Liver (tissue), 7 donors: ENCODE measurements at regions not wholly inside any gene's neighbourhood (a gene's known extent, or its start where the extent isn't known, plus 50 kb on each side); places are given as distances from the start of the nearest gene placed in this dataset.

Experiments
- DNase-seq: peaks from one replicate; pipeline ENCODE4 v3.0.0-alpha.2; 2017; ENCODE audit warnings: low spot score
- H3K27ac ChIP-seq, 2 donors: one replicate each; pipeline ENCODE4 v1.7.0; 2013; ENCODE audit warnings: inconsistent platforms in 2 of 2, low read length in 2 of 2, control low read depth in 1 of 2, low read depth in 1 of 2, mild to moderate bottlenecking in 1 of 2
- H3K27me3 ChIP-seq, 4 donors: one replicate each; pipeline versions ENCODE4 v1.6.1 to v1.7.0; 2013; ENCODE audit warnings: low read length in 3 of 4, inconsistent platforms in 1 of 4, mild to moderate bottlenecking in 1 of 4, moderate library complexity in 1 of 4; ENCODE audit not compliant: control insufficient read depth in 4 of 4, insufficient read depth in 4 of 4
- H3K36me3 ChIP-seq, 4 donors: one replicate each; pipeline versions ENCODE4 v1.6.1 to v1.7.0; 2013; ENCODE audit warnings: low read length in 3 of 4, mild to moderate bottlenecking in 3 of 4, low read depth in 1 of 4, moderate library complexity in 1 of 4; ENCODE audit not compliant: control insufficient read depth in 4 of 4, insufficient read depth in 3 of 4
- H3K4me1 ChIP-seq, 4 donors: one replicate each; pipeline versions ENCODE4 v1.6.1 to v1.7.0; 2013; ENCODE audit warnings: low read length in 3 of 4, mild to moderate bottlenecking in 3 of 4, moderate library complexity in 1 of 4; ENCODE audit not compliant: control insufficient read depth in 4 of 4, insufficient read depth in 4 of 4
- H3K4me3 ChIP-seq, 3 donors: one replicate each; pipeline versions ENCODE4 v1.6.1 to v1.7.0; 2013; ENCODE audit warnings: low read length in 3 of 3, control low read depth in 1 of 3, low read depth in 1 of 3, mild to moderate bottlenecking in 1 of 3
- H3K9ac ChIP-seq, 2 donors: one replicate each; pipeline ENCODE4 v1.7.0; 2013; ENCODE audit warnings: low read length in 2 of 2, mild to moderate bottlenecking in 2 of 2, moderate library complexity in 2 of 2, control low read depth in 1 of 2, low read depth in 1 of 2
- H3K9me3 ChIP-seq, 4 donors: one replicate each; pipeline versions ENCODE4 v1.6.1 to v1.7.0; 2013; ENCODE audit warnings: low read length in 3 of 4; ENCODE audit not compliant: control insufficient read depth in 4 of 4
- ATF3 ChIP-seq: IDR thresholded peaks from 2 replicates; pipeline ENCODE4 v1.6.1; 2016; ENCODE audit warnings: antibody characterized with exemption
- EGR1 ChIP-seq, 2 donors: IDR thresholded peaks; 2 replicates each; pipeline ENCODE4 v1.6.1; 2016 to 2018; ENCODE audit warnings: antibody characterized with exemption in 2 of 2, low read depth in 2 of 2
- FOXA1 ChIP-seq: IDR thresholded peaks from 2 replicates; pipeline ENCODE4 v1.6.1; 2016; ENCODE audit warnings: antibody characterized with exemption
- HNF4G ChIP-seq: IDR thresholded peaks from 2 replicates; pipeline ENCODE4 v1.6.1; 2016; ENCODE audit warnings: antibody characterized with exemption
- JUND ChIP-seq, 2 donors: IDR thresholded peaks; 2 replicates each; pipeline ENCODE4 v1.6.1; 2016; ENCODE audit warnings: antibody characterized with exemption in 2 of 2
- NR2F2 ChIP-seq: IDR thresholded peaks from 2 replicates; pipeline ENCODE4 v1.6.1; 2016; ENCODE audit warnings: antibody characterized with exemption
- RAD21 ChIP-seq, 2 donors: IDR thresholded peaks; 2 replicates each; pipeline ENCODE4 v1.6.1; 2016; ENCODE audit warnings: antibody characterized with exemption in 2 of 2, mild to moderate bottlenecking in 2 of 2
- REST ChIP-seq: IDR thresholded peaks from 2 replicates; pipeline ENCODE4 v1.6.1; 2016; ENCODE audit warnings: antibody characterized with exemption, mild to moderate bottlenecking
- RXRA ChIP-seq, 2 donors: IDR thresholded peaks; 2 replicates each; pipeline ENCODE4 v1.6.1; 2017 to 2018; ENCODE audit warnings: antibody characterized with exemption in 2 of 2, mild to moderate bottlenecking in 1 of 2
- SP1 ChIP-seq: IDR thresholded peaks from 2 replicates; pipeline ENCODE4 v1.6.1; 2018; ENCODE audit warnings: antibody characterized with exemption, mild to moderate bottlenecking
- YY1 ChIP-seq: IDR thresholded peaks from 2 replicates; pipeline ENCODE4 v1.6.1; 2016; ENCODE audit warnings: antibody characterized with exemption, mild to moderate bottlenecking
- ZBTB33 ChIP-seq: IDR thresholded peaks from 2 replicates; pipeline ENCODE4 v1.6.1; 2016; ENCODE audit warnings: antibody characterized with exemption
- WGBS: extraction: QIAGEN DNeasy Blood & Tissue Kit; methylation state at CpG from one replicate; pipeline ENCODE4 v1.1.7; 2013; 5-methylcytosine and 5-hydroxymethylcytosine counted together
- donor health status: healthy.
- donor health status: healthy.
- donor health status: healthy.
- donor health status: healthy.

GRCh38 chr14:38527502-38527878 is 271.6 kb upstream of the CLEC14A start:
- H3K36me3 ChIP-seq, result no peaks in the 10 kb centered on the region
- no peak for TF ChIP-seq REST
- TF ChIP-seq RAD21 (IDR thresholded peaks at IDR 0.05), result no peak
- TF ChIP-seq JUND (IDR thresholded peaks at IDR 0.05), result no peak
- TF ChIP-seq HNF4G, result no peak
- no peak for TF ChIP-seq SP1
- no peak for TF ChIP-seq ZBTB33
- TF ChIP-seq FOXA1, result no peak
- no peak for TF ChIP-seq NR2F2
- no peak for TF ChIP-seq RXRA (IDR thresholded peaks at IDR 0.05)
- no peak for TF ChIP-seq YY1
- no peaks in the 10 kb centered on the region for H3K9me3 ChIP-seq
- no peak overlapping the region for H3K27ac ChIP-seq
- no peak overlapping the region for H3K9ac ChIP-seq
- H3K27me3 ChIP-seq, result no peaks in the 10 kb centered on the region
- no peak for DNase-seq
- peaks cover 1 to 7% (median 6%) of the 10 kb centered on the region in 4 donors for H3K4me1 ChIP-seq
- H3K4me3 ChIP-seq, result no peak overlapping the region

- H3K27ac ChIP-seq, result no peak overlapping the region
- 83% methylated on average over 1 of the region's 1 CpG for WGBS
- H3K4me3 ChIP-seq, result no peak overlapping the region
- H3K27me3 ChIP-seq, result no peaks in the 10 kb centered on the region
- H3K36me3 ChIP-seq, result no peaks in the 10 kb centered on the region
- H3K9ac ChIP-seq, result no peak overlapping the region
- no peaks in the 10 kb centered on the region for H3K9me3 ChIP-seq
- no peak for DNase-seq
- TF ChIP-seq RAD21 (IDR thresholded peaks at IDR 0.05) (no peak), JUND (IDR thresholded peaks at IDR 0.05) (no peak), EGR1 (IDR thresholded peaks at IDR 0.05; ENCODE audit: low read depth in 2 of 2) (no peak)
- peaks cover 1 to 7% (median 6%) of the 10 kb centered on the region in 4 donors for H3K4me1 ChIP-seq
These were observed 271.1 kb upstream of the CLEC14A start for GRCh38 chr14:38526826-38527501.

- H3K9ac ChIP-seq, result no peak overlapping the region
- H3K9me3 ChIP-seq, result no peaks in the 10 kb centered on the region
- no peaks in the 10 kb centered on the region for H3K27me3 ChIP-seq
- 81% methylated on average over 2 of the region's 2 CpGs for WGBS
- no peak overlapping the region for H3K4me3 ChIP-seq
- no peak for TF ChIP-seq FOXA1
- no peak for TF ChIP-seq RXRA (IDR thresholded peaks at IDR 0.05)
- no peak for TF ChIP-seq ATF3
- TF ChIP-seq NR2F2, result no peak
- no peak for TF ChIP-seq SP1
- TF ChIP-seq RAD21 (IDR thresholded peaks at IDR 0.05), result no peak
- H3K4me1 ChIP-seq, result peaks cover 4 to 12% (median 10%) of the 10 kb centered on the region in 4 donors
- DNase-seq, result no peak
- H3K27ac ChIP-seq, result no peak overlapping the region
- no peaks in the 10 kb centered on the region for H3K36me3 ChIP-seq
These were observed 269.0 kb upstream of the CLEC14A start for GRCh38 chr14:38524636-38525509.
